ENCODE measurements at regions not wholly inside any gene's neighbourhood (a gene's known extent, or its start where the extent isn't known, plus 50 kb on each side); places are given as distances from the start of the nearest gene placed in this dataset.

DNA sequence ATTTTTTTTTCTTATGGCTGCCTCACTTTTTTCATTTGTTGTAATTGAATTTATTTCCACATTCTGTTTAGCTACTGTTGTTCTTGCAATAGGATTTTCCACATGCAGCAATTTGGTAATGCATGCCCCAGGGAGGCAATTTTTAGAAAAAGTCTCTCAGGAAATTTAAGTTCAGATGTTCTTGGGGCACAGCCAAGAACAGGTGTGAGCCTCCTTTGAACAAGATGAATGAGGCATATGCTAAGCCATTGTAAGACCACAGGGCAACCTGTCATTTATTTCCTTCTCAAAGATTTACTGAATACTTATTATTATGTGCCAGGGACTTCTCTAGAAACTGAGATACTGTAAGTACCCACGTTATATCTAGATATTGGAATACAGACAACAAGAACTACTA is 549.5 kb downstream of the DIPK2A start:
- POLR2A ChIA-PET, result no interaction called here
- no peak for TF ChIP-seq CTCF (IDR thresholded peaks at IDR 0.05; ENCODE audit: unreplicated experiment)
- no peaks in the 10 kb centered on the region for H3K9me3 Mint-ChIP-seq (ENCODE audit: unreplicated experiment)
- CTCF ChIA-PET, result no interaction called here
- DNase-seq (ENCODE audit: unreplicated experiment), result no peak
- H3K4me3 Mint-ChIP-seq (ENCODE audit: unreplicated experiment), result no peak overlapping the region
- H3K27me3 Mint-ChIP-seq (ENCODE audit: insufficient read depth, unreplicated experiment), result no peaks in the 10 kb centered on the region
- H3K36me3 Mint-ChIP-seq (ENCODE audit: insufficient read depth, unreplicated experiment), result no peaks in the 10 kb centered on the region
- no peaks in the 10 kb centered on the region for H3K4me1 Mint-ChIP-seq (ENCODE audit: insufficient read depth, unreplicated experiment)
- no TSS peak for BruUV-seq (replicated peaks)
- intact Hi-C loops (cut with micrococcal nuclease), result no loop called here
- no peak overlapping the region for H3K27ac Mint-ChIP-seq (ENCODE audit: low read depth, unreplicated experiment)

- H3K9me3 Mint-ChIP-seq (ENCODE audit: unreplicated experiment), result no peaks in the 10 kb centered on the region
- ChIA-PET CTCF (interaction anchor here (0.7 to 0.9 kb wide), 3 partner anchors 15 to 550 kb away, joined by 3 read pairs; no protein-coding TSS in a partner anchor), POLR2A (interaction anchor here (0.7 kb wide), 1 partner anchor 182 kb away, joined by 3 read pairs; no protein-coding TSS in a partner anchor)
- peaks cover under 1% of the 10 kb centered on the region for H3K27me3 Mint-ChIP-seq (ENCODE audit: insufficient read depth, unreplicated experiment)
- no peaks in the 10 kb centered on the region for H3K4me1 Mint-ChIP-seq (ENCODE audit: insufficient read depth, unreplicated experiment)
- BruUV-seq (replicated peaks), result no TSS peak
- no peaks in the 10 kb centered on the region for H3K36me3 Mint-ChIP-seq (ENCODE audit: insufficient read depth, unreplicated experiment)
- TF ChIP-seq CTCF (IDR thresholded peaks at IDR 0.05; ENCODE audit: unreplicated experiment), result no peak
- intact Hi-C loops (cut with micrococcal nuclease), result no loop called here
- DNase-seq (ENCODE audit: unreplicated experiment), result no peak
- H3K4me3 Mint-ChIP-seq (ENCODE audit: unreplicated experiment), result no peak overlapping the region
- no peak overlapping the region for H3K27ac Mint-ChIP-seq (ENCODE audit: low read depth, unreplicated experiment)
Observed at GRCh38 chr3:144522456-144522855, 550.8 kb downstream of the DIPK2A start.

DNA sequence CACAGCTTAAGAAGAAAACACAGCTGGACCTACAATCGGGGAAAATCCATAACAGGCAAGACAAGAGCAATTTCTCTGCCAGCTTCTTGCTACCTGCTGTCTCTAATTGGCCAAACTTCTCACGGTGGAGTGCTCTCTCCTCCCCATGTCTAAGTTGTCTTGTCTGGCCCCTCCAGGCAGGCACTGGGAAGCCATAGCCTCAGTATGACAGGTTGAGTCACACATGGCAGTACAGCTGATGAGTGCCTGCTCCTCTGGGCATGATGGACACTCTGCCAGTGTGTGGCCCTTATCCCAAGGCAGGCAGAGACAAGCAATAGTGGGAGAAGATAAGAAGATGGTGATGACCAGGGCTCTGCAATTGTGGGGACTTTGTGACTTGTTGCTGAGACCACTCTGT is 551.8 kb downstream of the DIPK2A start:
- intact Hi-C loops (cut with micrococcal nuclease), result no loop called here
- Mint-ChIP-seq H3K4me3 (ENCODE audit: unreplicated experiment) (no peak overlapping the region), H3K36me3 (ENCODE audit: insufficient read depth, unreplicated experiment) (no peaks in the 10 kb centered on the region), H3K4me1 (ENCODE audit: insufficient read depth, unreplicated experiment) (no peaks in the 10 kb centered on the region), H3K9me3 (ENCODE audit: unreplicated experiment) (no peaks in the 10 kb centered on the region), H3K27ac (ENCODE audit: low read depth, unreplicated experiment) (no peak overlapping the region), H3K27me3 (ENCODE audit: insufficient read depth, unreplicated experiment) (peaks cover 10% of the 10 kb centered on the region)
- no TSS peak for BruUV-seq (replicated peaks)
- ChIA-PET CTCF (interaction anchor here (0.9 kb wide), 1 partner anchor 14 kb away, joined by 3 read pairs; no protein-coding TSS in a partner anchor), POLR2A (no interaction called here)
- peak; percentile 3 for DNase-seq (ENCODE audit: unreplicated experiment)
- TF ChIP-seq CTCF (IDR thresholded peaks at IDR 0.05; ENCODE audit: unreplicated experiment), result no peak

GRCh38 chr3:144524531-144524930 is 552.9 kb downstream of the DIPK2A start:
- ChIA-PET CTCF (interaction anchor here (0.6 kb wide), 1 partner anchor 657 kb away, joined by 3 read pairs; no protein-coding TSS in a partner anchor), POLR2A (no interaction called here)
- Mint-ChIP-seq H3K36me3 (ENCODE audit: insufficient read depth, unreplicated experiment) (no peaks in the 10 kb centered on the region), H3K27ac (ENCODE audit: low read depth, unreplicated experiment) (no peak overlapping the region), H3K9me3 (ENCODE audit: unreplicated experiment) (no peaks in the 10 kb centered on the region), H3K4me1 (ENCODE audit: insufficient read depth, unreplicated experiment) (no peaks in the 10 kb centered on the region), H3K27me3 (ENCODE audit: insufficient read depth, unreplicated experiment) (peaks cover 19% of the 10 kb centered on the region), H3K4me3 (ENCODE audit: unreplicated experiment) (no peak overlapping the region)
- no TSS peak for BruUV-seq (replicated peaks)
- intact Hi-C loops (cut with micrococcal nuclease), result no loop called here
- no peak for TF ChIP-seq CTCF (IDR thresholded peaks at IDR 0.05; ENCODE audit: unreplicated experiment)
- no peak for DNase-seq (ENCODE audit: unreplicated experiment)
